Peyer's patch (tissue), 4 donors: ENCODE measurements at regions not wholly inside any gene's neighbourhood (a gene's known extent, or its start where the extent isn't known, plus 50 kb on each side); places are given as distances from the start of the nearest gene placed in this dataset.

Experiments used
- POLR2A ChIP-seq, 2 donors: fragments of 450-650 bp; IDR thresholded peaks; one replicate each; pipeline ENCODE4 v1.5.1; 2017; ENCODE audit warnings: antibody characterized with exemption in 2 of 2, mild to moderate bottlenecking in 2 of 2, moderate library complexity in 2 of 2
- TF ChIP-seq, protein P1 (sequence below), 6 experiments: fragments of 450-650 bp in 4 of 6; fragments of 200-600 bp in 2 of 6; sonication (generic) in 1 of 6; IDR thresholded peaks; one replicate each; pipeline ENCODE4 v1.5.1; 2017 to 2019; ENCODE audit warnings: antibody characterized with exemption in 6 of 6, mild to moderate bottlenecking in 3 of 6, moderate library complexity in 1 of 6

- TF ChIP-seq, protein P1, sequence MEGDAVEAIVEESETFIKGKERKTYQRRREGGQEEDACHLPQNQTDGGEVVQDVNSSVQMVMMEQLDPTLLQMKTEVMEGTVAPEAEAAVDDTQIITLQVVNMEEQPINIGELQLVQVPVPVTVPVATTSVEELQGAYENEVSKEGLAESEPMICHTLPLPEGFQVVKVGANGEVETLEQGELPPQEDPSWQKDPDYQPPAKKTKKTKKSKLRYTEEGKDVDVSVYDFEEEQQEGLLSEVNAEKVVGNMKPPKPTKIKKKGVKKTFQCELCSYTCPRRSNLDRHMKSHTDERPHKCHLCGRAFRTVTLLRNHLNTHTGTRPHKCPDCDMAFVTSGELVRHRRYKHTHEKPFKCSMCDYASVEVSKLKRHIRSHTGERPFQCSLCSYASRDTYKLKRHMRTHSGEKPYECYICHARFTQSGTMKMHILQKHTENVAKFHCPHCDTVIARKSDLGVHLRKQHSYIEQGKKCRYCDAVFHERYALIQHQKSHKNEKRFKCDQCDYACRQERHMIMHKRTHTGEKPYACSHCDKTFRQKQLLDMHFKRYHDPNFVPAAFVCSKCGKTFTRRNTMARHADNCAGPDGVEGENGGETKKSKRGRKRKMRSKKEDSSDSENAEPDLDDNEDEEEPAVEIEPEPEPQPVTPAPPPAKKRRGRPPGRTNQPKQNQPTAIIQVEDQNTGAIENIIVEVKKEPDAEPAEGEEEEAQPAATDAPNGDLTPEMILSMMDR (IDR thresholded peaks at IDR 0.05) = no peak
- TF ChIP-seq POLR2A (IDR thresholded peaks at IDR 0.05) = no peak
These were observed 63.2 kb downstream of the NENF start for GRCh38 chr1:212495766-212496494.
